RPMI7951 (cell line): ENCODE measurements at regions not wholly inside any gene's neighbourhood (a gene's known extent, or its start where the extent isn't known, plus 50 kb on each side); places are given as distances from the start of the nearest gene placed in this dataset.

ENCODE experiments used
- DNase-seq: peaks from one replicate; pipeline ENCODE4 v3.0.0-alpha.2; 2012; ENCODE audit warnings: low read depth

GRCh38 chr9:86830356-86830755, 117.0 kb downstream of the GAS1 start:
- no peak for DNase-seq

- DNase-seq: no peak
Observed at GRCh38 chr9:86829496-86830046, 117.7 kb downstream of the GAS1 start.

GRCh38 chr9:86828631-86829030, 118.7 kb downstream of the GAS1 start:
- no peak for DNase-seq

- no peak for DNase-seq
Observed at GRCh38 chr9:86827893-86828292, 119.4 kb downstream of the GAS1 start.

- DNase-seq: no peak
Observed at GRCh38 chr9:86825299-86825698, 122.0 kb downstream of the GAS1 start.

- DNase-seq: no peak
Observed at GRCh38 chr9:86822006-86822801, 125.1 kb downstream of the GAS1 start.

GRCh38 chr9:86821006-86821845, 126.1 kb downstream of the GAS1 start:
- no peak for DNase-seq

GRCh38 chr9:86819552-86819951, 127.8 kb downstream of the GAS1 start:
- DNase-seq: no peak

GRCh38 chr9:86818636-86819035, 128.7 kb downstream of the GAS1 start:
- no peak for DNase-seq

GRCh38 chr9:86816868-86817267, 130.4 kb downstream of the GAS1 start:
- no peak for DNase-seq

- no peak for DNase-seq
Observed at GRCh38 chr9:86816366-86816765, 130.9 kb downstream of the GAS1 start.

GRCh38 chr9:86812616-86813015, 134.7 kb downstream of the GAS1 start:
- DNase-seq: no peak

GRCh38 chr9:86809759-86810367, 137.4 kb downstream of the GAS1 start:
- no peak for DNase-seq

- DNase-seq: no peak
Observed at GRCh38 chr9:86809151-86809550, 138.2 kb downstream of the GAS1 start.

- DNase-seq: no peak
Observed at GRCh38 chr9:86807367-86807976, 139.8 kb downstream of the GAS1 start.

- no peak for DNase-seq
Observed at GRCh38 chr9:86804011-86804410, 143.3 kb downstream of the GAS1 start.

- no peak for DNase-seq
Observed at GRCh38 chr9:86802900-86803673, 144.2 kb downstream of the GAS1 start.

- no peak for DNase-seq
Observed at GRCh38 chr9:86801246-86801645, 146.1 kb downstream of the GAS1 start.

- no peak for DNase-seq
Observed at GRCh38 chr9:86800681-86801080, 146.6 kb downstream of the GAS1 start.

- DNase-seq: no peak
Observed at GRCh38 chr9:86798966-86799365, 148.3 kb downstream of the GAS1 start.

- no peak for DNase-seq
Observed at GRCh38 chr9:86796666-86797065, 150.6 kb downstream of the GAS1 start.
